Gastroesophageal sphincter (tissue), 3 donors: ENCODE measurements at regions not wholly inside any gene's neighbourhood (a gene's known extent, or its start where the extent isn't known, plus 50 kb on each side); places are given as distances from the start of the nearest gene placed in this dataset.

Experiments used
- CTCF ChIP-seq, 4 experiments: fragments of 200-600 bp in 2 of 4; fragments of 450-650 bp in 2 of 4; sonication (generic) in 1 of 4; IDR thresholded peaks; one replicate each; pipeline ENCODE4 v1.5.1; 2017 to 2019; ENCODE audit warnings: antibody characterized with exemption in 4 of 4, mild to moderate bottlenecking in 2 of 4, moderate library complexity in 2 of 4
- EP300 ChIP-seq: sonication (generic); formaldehyde crosslinking; IDR thresholded peaks from one replicate; pipeline ENCODE4 v1.6.1; 2017; ENCODE audit warnings: antibody characterized with exemption, mild to moderate bottlenecking
- POLR2A ChIP-seq, 2 donors: fragments of 450-650 bp; IDR thresholded peaks; one replicate each; pipeline ENCODE4 v1.6.1; 2017; ENCODE audit warnings: antibody characterized with exemption in 2 of 2, mild to moderate bottlenecking in 2 of 2, moderate library complexity in 1 of 2
- POLR2AphosphoS5 ChIP-seq: sonication (generic); formaldehyde crosslinking; IDR thresholded peaks from one replicate; pipeline ENCODE4 v1.6.1; 2017; ENCODE audit warnings: antibody characterized with exemption

- TF ChIP-seq CTCF (IDR thresholded peaks at IDR 0.05) (no peak), POLR2A (IDR thresholded peaks at IDR 0.05) (no peak), EP300 (no peak), POLR2AphosphoS5 (no peak)
These were observed 54.8 kb upstream of the DHX40 start for GRCh38 chr17:59510611-59511010.
